HG02885 (cell line): ENCODE measurements at regions not wholly inside any gene's neighbourhood (a gene's known extent, or its start where the extent isn't known, plus 50 kb on each side); places are given as distances from the start of the nearest gene placed in this dataset.
A peak's percentile ranks its signal among the peaks of the same experiment; 100 is the strongest.

Source experiments
- ATAC-seq: cut with Tn5 transposase; IDR thresholded peaks from one replicate; pipeline ENCODE4 v1.9.1; 2021; ENCODE audit warnings: mild to moderate bottlenecking; ENCODE audit not compliant: unreplicated experiment, poor library complexity

DNA sequence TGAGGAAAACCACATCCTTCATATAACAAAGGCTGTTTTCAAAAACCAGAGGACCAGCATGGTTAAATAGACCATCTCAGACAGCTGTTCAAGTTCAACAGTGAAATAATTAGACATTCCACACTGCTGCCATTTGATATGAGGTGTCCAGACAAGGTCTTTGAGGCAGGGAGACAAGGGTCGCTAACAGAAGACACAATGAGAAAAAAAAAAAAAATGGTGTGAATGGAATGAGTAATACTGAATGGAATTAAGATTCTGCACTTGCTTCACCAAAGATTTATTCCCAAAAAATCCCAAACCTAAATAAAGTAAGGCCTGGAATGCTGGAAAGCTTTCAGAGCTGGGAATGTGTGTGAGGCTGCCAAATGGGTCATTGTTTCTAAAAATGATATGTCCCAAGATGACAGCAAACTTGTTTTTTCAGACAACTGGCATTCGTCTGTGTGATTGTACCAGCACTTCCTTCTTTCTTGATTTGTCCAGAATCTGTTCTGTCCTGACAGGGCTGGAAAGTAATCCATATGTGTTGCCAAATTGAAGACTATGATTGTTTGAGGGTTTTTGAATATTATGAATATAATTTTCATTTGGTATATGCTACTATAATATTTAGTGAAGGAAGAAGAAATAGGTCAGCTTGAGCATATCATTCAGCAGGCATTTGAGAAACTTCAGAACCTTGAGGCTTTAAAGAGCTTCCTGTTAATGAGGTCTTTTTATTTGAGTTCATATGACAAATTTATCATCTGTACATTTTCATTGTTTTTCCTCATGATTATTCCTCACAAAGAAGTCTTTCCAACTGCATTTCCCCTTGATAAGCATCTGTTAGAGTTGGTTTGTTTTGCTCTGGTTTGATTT lies 85.2 kb upstream of the ITGA4 start:
- ATAC-seq, result no peak

DNA sequence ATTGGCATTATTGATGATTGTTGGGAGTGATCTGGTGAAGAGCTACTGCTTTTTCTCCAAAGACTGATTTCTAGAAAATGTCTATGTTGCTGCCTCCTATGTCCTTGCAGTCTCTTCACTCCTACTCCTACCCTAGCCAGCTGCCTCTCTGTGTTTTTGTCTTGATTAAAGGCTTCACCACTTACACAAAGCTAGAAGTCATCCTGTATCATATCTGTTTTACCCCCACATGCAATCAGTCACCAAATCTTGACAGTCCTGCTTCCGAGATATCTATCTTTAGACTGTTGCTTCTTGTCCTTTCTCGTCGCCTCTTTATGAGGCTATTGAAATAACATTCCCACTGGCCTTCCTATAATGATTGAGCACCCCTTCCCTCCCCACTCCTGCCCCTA lies 84.5 kb upstream of the ITGA4 start:
- ATAC-seq, result no peak

DNA sequence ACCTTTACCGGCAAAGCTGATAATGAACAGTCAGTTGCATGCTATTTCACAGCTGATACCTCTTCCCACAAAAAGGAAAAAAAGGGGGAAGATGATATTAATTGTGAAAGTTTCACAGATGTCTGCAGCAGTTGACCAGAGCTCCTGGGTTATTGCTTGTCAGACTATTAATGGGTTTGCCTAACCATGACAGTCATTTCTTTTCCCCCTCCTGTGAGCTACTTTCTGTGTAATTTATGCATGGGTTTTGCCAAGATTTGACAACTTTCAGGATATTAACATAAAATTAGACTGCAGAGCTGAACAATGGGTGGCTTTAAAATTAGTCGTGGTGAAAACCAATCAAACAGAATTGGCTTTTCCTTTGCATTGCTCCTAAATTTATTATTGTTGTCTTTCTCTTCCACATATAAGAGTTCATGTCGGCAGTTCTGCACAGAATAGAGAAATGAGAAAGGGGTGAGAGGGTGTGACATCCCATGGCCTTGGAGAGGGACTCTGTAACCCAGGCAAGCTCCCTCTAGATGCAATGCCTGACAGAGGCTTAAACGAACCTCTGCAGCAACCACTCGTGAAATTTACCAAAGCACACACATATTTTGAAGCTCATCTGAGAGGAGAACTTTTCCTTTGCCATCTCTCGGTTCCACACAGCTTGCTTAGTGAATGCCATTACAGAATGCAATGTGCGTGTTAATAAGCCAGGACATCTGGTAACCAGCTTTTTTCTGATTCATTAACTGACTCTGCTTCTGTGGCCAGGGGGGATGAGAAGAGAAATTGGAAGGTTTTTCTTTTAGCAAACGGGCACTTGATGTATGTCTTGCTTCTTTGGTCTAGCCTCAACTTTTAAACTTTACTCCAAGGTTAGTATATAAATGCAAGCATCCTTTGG lies 82.2 kb upstream of the ITGA4 start:
- ATAC-seq, result peak; percentile 82

DNA sequence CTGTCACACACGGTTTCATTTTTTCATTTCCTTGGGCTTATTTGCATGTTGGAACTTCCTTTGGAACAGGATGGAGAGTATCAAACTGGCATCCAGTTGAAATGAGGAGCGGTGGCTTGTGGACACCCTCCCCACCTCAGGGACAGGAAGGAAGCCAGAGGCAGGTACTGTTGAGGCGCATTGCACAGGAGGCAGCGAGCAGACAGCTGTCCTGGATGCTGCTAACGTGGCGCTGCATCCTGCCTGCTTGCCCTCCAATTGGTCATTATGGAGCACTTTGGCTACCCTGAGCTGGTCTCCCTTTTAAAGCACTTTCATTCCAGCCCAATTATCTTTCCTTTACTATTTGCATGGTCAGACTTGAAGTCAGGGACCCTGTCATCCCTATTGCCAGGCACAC lies 80.7 kb upstream of the ITGA4 start:
- ATAC-seq, result no peak

DNA sequence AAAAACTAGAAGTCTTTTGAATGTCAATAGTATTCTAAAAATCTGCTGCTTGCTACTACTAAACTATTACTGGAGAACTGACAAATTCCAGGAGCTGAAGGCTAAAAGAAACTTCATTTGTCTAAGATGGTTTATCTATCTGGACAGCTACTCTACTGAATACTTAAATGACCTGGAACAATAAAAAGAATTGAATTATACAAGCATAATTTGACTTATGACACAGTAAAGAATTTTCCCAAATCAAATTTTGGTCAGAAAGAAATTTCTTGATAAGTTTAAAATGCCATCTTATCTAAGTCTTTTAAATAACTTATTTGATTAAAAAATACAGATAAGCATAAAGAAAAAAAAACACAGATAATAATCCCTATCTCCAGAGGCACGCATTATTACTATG lies 80.2 kb upstream of the ITGA4 start:
- no peak for ATAC-seq

DNA sequence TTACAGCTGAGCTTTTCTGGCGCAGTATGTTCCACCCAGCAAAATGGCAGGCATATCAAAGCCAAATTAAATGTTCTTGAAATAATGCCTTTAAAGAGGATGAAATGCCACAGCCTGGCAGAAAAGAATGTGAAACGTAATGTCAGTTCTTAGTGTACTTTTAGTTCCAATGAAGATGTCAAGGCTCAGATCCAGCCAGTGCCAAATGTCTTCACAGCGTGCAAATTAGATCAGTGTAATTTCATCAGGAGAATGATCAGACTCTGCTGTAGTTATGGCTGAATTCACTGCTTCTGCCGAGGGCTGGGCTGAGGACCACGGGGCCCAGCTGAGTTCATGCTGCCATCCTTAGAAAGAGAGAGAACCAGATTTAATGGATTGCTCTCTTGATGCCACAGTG lies 78.7 kb upstream of the ITGA4 start:
- no peak for ATAC-seq

DNA sequence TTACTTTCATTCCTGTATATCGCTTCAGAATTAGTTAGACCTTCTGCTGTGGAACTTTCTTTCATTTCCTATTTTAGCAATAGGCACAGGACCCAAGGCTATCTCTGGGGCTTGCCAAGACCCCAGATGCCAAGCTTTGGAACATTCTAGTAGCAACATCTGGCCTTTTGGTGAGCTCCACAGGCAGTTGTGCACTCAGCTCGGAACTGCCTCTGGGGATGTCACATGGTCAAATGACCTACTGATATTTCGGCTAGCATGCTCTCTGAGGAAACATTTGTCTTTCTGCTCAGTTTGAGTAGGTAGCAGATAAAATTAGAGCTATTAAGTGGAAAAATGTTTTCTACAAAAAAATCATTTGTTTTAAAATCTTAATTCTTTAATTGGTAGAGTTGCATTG lies 76.6 kb upstream of the ITGA4 start:
- ATAC-seq, result no peak

DNA sequence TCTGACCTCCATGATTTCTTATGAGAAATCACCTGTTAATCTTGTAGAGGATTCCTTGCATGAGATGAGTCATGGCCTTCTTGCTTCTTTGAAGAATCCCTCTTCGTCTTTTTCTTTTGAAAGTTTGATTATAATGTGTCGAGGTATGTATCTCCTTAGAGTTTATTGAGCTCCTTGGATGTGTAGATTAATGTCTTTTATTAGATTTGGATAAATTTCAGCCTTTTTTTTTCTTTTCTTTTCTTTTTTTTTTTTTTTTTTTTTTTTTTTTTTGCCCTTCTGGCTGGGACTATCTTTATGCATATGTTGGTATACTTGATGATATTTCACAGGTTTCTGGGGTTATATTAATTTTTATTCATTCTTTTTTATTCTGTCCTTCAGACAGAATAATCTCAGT lies 72.3 kb upstream of the ITGA4 start:
- no peak for ATAC-seq

DNA sequence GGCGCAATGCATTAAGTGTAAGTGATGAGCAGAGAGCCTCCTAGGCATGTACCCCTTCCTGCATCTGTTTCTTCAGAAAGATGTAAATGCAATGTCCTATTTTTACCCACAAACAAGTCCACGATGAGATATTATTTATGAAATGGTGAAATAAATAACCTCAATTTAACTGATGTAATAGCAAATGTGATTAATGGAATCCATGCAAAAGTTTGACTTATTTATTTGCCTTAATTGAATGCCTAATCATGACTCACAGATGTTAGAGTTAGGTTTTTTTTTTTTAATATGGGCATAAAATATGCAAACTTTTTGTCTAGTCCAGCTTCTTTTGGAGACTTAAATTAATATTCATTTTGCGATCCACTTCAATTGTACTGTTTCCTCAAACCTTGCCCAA lies 67.7 kb upstream of the ITGA4 start:
- ATAC-seq, result no peak

DNA sequence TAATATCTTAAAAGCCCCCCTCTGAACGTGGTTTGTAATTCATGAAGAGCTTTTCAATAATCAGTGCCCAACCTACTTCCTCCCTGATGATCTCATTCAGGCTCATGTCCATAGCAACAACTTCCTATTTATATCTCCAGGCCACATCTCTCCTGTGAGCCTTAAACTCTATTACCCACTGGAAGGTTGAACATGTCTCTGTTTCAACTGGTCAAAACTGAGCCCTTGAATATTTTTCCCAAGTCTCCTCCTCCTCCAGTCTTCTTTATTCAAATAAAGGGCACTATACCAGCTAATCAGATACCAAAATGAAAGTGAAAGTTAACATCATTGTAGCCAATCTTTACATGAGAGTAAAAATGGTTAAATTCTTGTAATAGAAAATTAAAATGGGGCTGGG lies 63.7 kb upstream of the ITGA4 start:
- no peak for ATAC-seq

DNA sequence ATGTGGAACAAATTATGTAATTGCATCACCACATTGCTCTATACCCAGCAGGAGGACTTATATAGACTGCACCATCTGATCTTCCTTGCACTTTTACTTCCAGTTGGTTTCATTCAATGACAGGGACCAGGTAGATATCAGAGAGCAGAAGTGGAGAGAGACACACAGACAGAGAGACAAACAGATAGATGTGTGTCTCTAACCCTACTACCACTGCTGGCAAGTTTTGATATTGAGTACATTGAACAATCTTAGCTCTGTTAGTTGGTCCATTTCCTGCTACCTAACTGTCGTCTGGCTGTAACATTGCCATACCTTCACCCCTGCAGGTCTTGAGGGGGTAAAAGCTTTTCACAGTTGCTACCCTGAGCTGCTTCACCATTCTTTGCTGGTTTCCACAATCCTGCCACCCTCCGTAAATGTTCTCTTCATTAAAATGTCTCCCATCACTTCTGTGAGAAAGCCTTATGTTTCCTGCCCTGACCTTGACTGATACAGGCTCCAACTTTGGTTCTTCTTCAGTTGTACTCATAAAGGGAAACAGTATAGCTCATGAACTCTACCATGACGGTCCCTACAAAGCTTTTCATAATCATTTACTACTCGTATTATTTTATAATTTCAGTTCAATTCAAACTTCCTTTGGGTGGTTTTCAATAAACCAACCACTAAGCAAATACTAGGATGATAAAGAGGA lies 62.3 kb upstream of the ITGA4 start:
- no peak for ATAC-seq

DNA sequence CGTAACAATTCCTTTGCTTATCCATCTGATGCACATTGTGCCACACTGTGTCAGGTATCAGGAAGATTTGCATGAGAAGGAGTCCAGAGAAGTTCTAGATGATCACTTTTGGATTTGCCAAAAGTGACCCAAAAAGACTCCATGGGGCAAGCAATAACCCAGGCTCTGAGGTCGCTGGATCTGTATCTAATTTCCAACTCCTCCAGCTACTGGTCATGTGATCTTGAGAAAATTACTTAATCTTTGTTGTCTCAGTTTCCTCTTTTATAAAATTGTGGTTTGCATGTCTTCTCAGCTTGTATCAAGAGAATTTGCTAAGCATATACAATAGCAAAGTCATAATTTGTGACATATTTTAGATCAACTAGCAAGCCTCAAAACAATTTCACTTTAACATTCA lies 61.3 kb upstream of the ITGA4 start:
- ATAC-seq, result no peak

DNA sequence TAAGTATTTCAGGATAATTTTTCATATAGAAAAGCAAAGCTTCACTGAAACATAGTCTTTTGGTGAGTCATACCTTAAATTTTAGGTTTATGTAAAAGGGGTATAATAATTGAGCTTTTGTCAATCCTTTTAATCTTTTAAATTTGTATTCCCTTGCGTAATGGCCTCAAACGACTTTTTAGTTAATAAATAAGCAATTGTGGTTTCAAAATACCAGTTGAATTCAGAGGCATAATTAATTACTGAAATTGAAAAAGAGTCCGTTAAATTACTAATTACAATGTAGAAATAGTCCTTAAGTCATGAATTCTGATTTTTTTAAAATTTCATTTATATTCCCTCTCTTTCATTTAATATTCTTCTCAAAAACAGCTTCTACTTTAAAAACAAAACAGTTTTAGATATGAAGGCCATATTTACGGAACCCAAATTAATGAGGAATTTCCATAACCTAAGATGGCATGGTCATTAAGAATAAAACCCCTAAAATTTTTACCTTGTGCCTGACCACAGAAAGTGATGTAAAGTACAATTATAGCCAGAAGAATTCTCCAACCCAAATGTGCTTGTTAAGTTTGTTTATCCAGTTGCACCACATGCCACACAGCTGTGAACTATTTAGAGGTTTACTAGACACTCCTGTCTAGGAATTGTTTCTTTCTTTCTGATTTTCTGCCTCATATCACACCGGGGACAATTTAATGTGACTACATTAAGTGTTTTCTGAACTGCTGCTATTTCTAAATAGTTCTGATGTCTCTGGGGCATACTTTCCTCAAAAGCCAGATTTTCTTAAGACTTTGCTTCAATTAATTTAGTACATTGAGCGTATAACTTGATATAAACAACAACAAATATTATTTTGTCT lies 60.7 kb upstream of the ITGA4 start:
- no peak for ATAC-seq

DNA sequence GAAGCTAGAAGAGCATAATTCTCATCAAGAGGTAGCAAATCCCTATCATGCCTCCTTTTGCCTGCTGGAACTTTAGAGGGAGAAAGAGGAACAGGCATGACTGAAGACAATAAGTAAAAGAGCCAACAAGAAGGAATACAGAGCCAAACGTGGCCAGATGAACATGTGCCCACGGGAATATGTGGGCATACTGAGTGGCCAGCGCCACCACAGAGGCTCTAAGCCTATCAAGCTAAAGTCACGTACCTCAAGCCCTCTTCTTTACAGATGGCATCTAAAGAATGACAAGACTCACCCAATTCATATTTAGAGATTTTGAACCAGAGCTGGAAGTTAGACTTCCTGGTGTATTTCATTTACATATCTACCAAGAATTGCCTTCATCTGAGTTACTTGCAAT lies 59.9 kb upstream of the ITGA4 start:
- no peak for ATAC-seq

DNA sequence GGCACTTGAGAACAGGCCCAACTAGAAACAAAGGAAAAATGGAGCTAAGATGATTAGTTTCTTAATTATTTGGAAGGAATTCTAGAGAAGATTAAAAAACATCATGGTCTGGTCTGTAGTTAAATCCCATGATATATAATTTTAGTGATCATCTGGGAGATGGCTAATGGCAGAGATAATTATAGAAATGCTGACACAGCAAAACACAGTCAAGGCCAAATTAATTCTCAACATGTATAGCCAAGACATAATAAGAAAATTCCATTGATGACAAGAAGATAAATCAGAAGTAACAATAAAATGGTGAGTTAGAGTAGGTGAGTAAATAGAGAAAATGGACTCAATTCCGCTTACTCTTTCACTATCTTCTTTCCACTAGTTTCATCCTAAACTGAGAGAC lies 59.2 kb upstream of the ITGA4 start:
- ATAC-seq, result no peak

DNA sequence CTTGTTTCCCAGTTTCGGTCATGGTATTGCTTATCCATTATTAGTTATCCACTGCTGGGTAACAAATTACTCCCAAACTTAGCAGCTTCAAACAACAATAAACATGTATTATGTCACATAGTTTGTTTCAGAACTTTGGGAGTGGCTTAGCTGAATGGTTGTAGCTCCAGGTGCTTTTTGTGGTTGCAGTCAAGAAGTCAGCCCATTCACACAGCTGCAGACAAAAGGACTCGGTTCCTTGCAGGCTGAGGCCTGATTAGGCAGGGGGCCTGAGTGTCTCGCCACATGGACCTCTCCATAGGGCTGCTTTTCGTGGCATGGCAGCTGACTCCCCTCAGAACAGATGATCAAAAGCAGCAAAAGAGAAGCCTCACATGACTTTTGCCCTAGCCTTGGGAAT lies 58.2 kb upstream of the ITGA4 start:
- ATAC-seq, result no peak

DNA sequence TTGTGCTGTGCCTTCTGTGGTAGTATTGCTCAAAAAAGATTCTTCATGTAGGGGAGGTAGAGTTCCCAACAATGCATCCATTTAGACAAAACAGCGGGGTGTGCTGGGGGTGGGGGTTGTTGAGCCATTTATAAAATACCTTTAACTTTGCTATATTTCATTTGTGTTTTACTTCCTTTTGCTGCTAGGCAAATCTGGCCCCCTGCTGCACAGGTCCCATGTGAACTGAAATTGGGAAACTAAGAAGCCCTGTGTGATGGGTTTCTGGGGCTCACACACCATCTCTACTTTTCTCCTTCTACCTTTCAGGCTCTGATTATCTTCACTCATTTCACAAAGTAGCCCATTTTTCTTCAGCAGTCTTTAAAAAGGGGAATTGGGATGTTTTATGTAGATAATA lies 52.7 kb upstream of the ITGA4 start:
- no peak for ATAC-seq

DNA sequence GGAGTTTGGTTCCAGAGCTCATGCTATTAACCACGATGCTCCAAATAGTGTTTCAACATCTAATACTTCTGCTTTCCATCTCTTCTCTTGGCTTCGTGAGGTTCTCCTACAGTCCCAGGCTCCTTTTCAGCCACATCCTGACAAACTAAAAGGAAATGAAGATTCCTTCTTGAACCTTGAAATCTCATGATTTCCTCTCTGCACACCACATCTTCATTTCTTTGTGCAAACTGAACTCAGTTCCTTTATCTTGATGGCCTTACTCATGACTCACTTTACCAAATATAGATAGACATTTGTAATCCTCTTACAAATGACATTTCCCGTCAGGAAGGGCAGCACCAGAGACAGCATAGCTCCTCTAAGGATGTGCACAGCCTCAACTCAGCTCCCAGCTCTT lies 50.0 kb upstream of the ITGA4 start:
- ATAC-seq, result no peak
